GM12878 (cell line): ENCODE measurements at regions not wholly inside any gene's neighbourhood (a gene's known extent, or its start where the extent isn't known, plus 50 kb on each side); places are given as distances from the start of the nearest gene placed in this dataset.

Source experiments
- ATAC-seq: fragments of 200-7000 bp; cut with Tn5 transposase; 3 replicates; pipeline ENCODE4 v1.9.1; 2020; ENCODE audit warnings: mild to moderate bottlenecking, moderate library complexity
- BruUV-seq: library from RNA; stranded (reverse); fragments of 400-500 nt; replicated peaks from 2 replicates; lab custom pipeline; 2021; lab: Mats Ljungman, UMichigan
- CTCF ChIA-PET: fragments of 300-600 bp; sonication (Branson Sonifier 250); formaldehyde crosslinking; extraction: SDS; loops from one replicate; lab custom pipeline; 2021; ENCODE audit warnings: inconsistent platforms; lab: Yijun Ruan, JAX
- POLR2A ChIA-PET: fragments of 350-600 bp; formaldehyde crosslinking; extraction: SDS; loops from one replicate; lab custom pipeline; 2021; ENCODE audit warnings: inconsistent platforms; lab: Charles Lee
- RAD21 ChIA-PET: fragments of 300-600 bp; sonication (Branson Sonifier 250); formaldehyde crosslinking; loops from one replicate; lab custom pipeline; 2023; ENCODE audit warnings: antibody characterized with exemption; ENCODE audit not compliant: unreplicated experiment; lab: Charles Lee
- SMC1A ChIA-PET: fragments of 300-600 bp; sonication (Branson Sonifier 250); formaldehyde crosslinking; loops from one replicate; lab custom pipeline; 2023; ENCODE audit not compliant: unreplicated experiment, uncharacterized antibody; lab: Charles Lee
- DNase-seq: peaks from one replicate; pipeline ENCODE4 v3.0.0-alpha.2; 2011; ENCODE audit warnings: low read depth, low spot score
- FAIRE-seq: peaks from 3 replicates; lab custom pipeline; 2011; peaks lifted over from hg19 to GRCh38; lab: Jason Lieb, UNC
- H2AFZ ChIP-seq: 2 replicates; pipeline ENCODE4 v1.6.0; 2011; ENCODE audit warnings: low read depth, low read length, control low read depth; ENCODE audit not compliant: control insufficient read depth
- H3K27ac ChIP-seq: 2 replicates; pipeline ENCODE4 v1.5.1; 2011; ENCODE audit warnings: control low read depth; ENCODE audit not compliant: control insufficient read depth, insufficient read depth
- H3K27me3 ChIP-seq, 2 experiments: replicated peaks in 1 of 2; 2 replicates each; pipeline versions ENCODE4 v1.6.0 to v1.6.1; 2011; ENCODE audit warnings: low read length in 1 of 2; ENCODE audit not compliant: control insufficient read depth in 2 of 2, insufficient read depth in 2 of 2
- H3K36me3 ChIP-seq, 2 experiments: 2 replicates each; pipeline ENCODE4 v1.5.1; 2011; ENCODE audit warnings: low read length in 1 of 2; ENCODE audit not compliant: control insufficient read depth in 2 of 2, insufficient read depth in 2 of 2
- H3K4me1 ChIP-seq: 2 replicates; pipeline ENCODE4 v1.6.1; 2011; ENCODE audit warnings: mild to moderate bottlenecking, low read length, moderate library complexity, mixed read lengths; ENCODE audit not compliant: control insufficient read depth, insufficient read depth
- H3K4me2 ChIP-seq: 2 replicates; pipeline ENCODE4 v1.6.0; 2011; ENCODE audit warnings: control low read depth; ENCODE audit not compliant: control insufficient read depth, insufficient read depth
- H3K4me3 ChIP-seq: fragments of 200-600 bp; sonication (generic); 2 replicates; pipeline ENCODE4 v1.5.1; 2016
- H3K79me2 ChIP-seq: 2 replicates; pipeline ENCODE4 v1.6.0; 2011; ENCODE audit warnings: low read length; ENCODE audit not compliant: control insufficient read depth, insufficient read depth
- H3K9ac ChIP-seq: 2 replicates; pipeline ENCODE4 v1.8.0; 2011; ENCODE audit warnings: low read length, control low read depth, mixed read lengths; ENCODE audit not compliant: control insufficient read depth, insufficient read depth
- H3K9me3 ChIP-seq: replicated peaks from 3 replicates; pipeline ENCODE4 v1.5.1; 2011; ENCODE audit warnings: mild to moderate bottlenecking, low read length; ENCODE audit not compliant: control insufficient read depth, insufficient read depth
- H4K20me1 ChIP-seq: 2 replicates; pipeline ENCODE4 v1.6.0; 2011; ENCODE audit not compliant: control insufficient read depth, insufficient read depth
- CREB1 ChIP-seq: IDR thresholded peaks from 2 replicates; pipeline ENCODE4 v1.6.1; 2012; ENCODE audit warnings: low read depth, mild to moderate bottlenecking, inconsistent platforms
- EZH2 ChIP-seq: IDR thresholded peaks from 2 replicates; pipeline ENCODE4 v1.6.1; 2012; ENCODE audit warnings: low read depth, mild to moderate bottlenecking, control low read depth, inconsistent platforms, low read length, borderline replicate concordance; ENCODE audit not compliant: control insufficient read depth
- HDGF ChIP-seq: fragments of 450-650 bp; IDR thresholded peaks from 2 replicates; pipeline ENCODE4 v1.6.1; 2016; ENCODE audit warnings: antibody characterized with exemption
- JUND ChIP-seq: IDR thresholded peaks from 2 replicates; pipeline ENCODE4 v1.6.1; 2012; ENCODE audit warnings: low read depth, mild to moderate bottlenecking, low read length, improper control_type of control experiment, moderate library complexity
- POLR2AphosphoS2 ChIP-seq: IDR thresholded peaks from 2 replicates; pipeline ENCODE4 v1.6.1; 2011; ENCODE audit warnings: low read depth, mild to moderate bottlenecking, low read length, improper control_type of control experiment, moderate library complexity
- WRNIP1 ChIP-seq: IDR thresholded peaks from 2 replicates; pipeline ENCODE4 v1.6.1; 2011; ENCODE audit warnings: low read depth, low read length, improper control_type of control experiment, borderline replicate concordance
- ZBED1 ChIP-seq: IDR thresholded peaks from 2 replicates; pipeline ENCODE4 v1.6.1; 2016; ENCODE audit warnings: borderline replicate concordance
- WGBS: methylation state at CpG from one replicate; pipeline ENCODE4 v1.1.6; 2016; ENCODE audit warnings: low lambda C conversion rate; ENCODE audit not compliant: insufficient replicate concordance, insufficient coverage; ENCODE audit errors: missing lambda C conversion rate; 5-methylcytosine and 5-hydroxymethylcytosine counted together
- in situ Hi-C: fragments of 300-500 bp; cut with MboI; formaldehyde crosslinking; loops from 9 replicates; pipeline ENCODE4 v1.14.3; 2018; ENCODE audit warnings: mixed read lengths
- intact Hi-C: fragments of 100-400 bp; cut with micrococcal nuclease; formaldehyde crosslinking; loops from one replicate; pipeline ENCODE4 v1.14.2; 2022; ENCODE audit not compliant: unreplicated experiment
- TF ChIP-seq, protein P1 (sequence below): fragments of 450-650 bp; IDR thresholded peaks from 2 replicates; pipeline ENCODE4 v1.6.1; 2017; ENCODE audit warnings: mild to moderate bottlenecking, low read depth, inconsistent platforms; ENCODE audit not compliant: poor library complexity, severe bottlenecking
- TF ChIP-seq, protein P2 (sequence below): fragments of 450-650 bp; IDR thresholded peaks from 2 replicates; pipeline ENCODE4 v1.6.1; 2016; ENCODE audit warnings: mild to moderate bottlenecking
- TF ChIP-seq, protein P3 (sequence below): fragments of 450-650 bp; conservative IDR thresholded peaks from 2 replicates; pipeline ENCODE4 v1.6.1; 2017; ENCODE audit warnings: mild to moderate bottlenecking, moderate library complexity
- TF ChIP-seq, protein P4 (sequence below): IDR thresholded peaks from 2 replicates; pipeline ENCODE4 v1.6.1; 2012; ENCODE audit warnings: low read depth, low read length, improper control_type of control experiment
- TF ChIP-seq, protein P5 (sequence below), 3 experiments: IDR thresholded peaks in 2 of 3; conservative IDR thresholded peaks in 1 of 3; 2 replicates each; pipeline ENCODE4 v1.5.1; 2011; ENCODE audit warnings: low read depth in 3 of 3, low read length in 3 of 3, mild to moderate bottlenecking in 3 of 3, control low read depth in 2 of 3, moderate library complexity in 2 of 3, inconsistent platforms in 1 of 3, mixed read lengths in 1 of 3; ENCODE audit not compliant: control insufficient read depth in 2 of 3, insufficient read depth in 1 of 3; ENCODE audit errors: extremely low read depth in 1 of 3
- TF ChIP-seq, protein P6 (sequence below): IDR thresholded peaks from 2 replicates; pipeline ENCODE4 v1.6.1; 2011; ENCODE audit warnings: low read depth, mild to moderate bottlenecking, low read length, moderate library complexity, borderline replicate concordance; ENCODE audit errors: extremely low read depth

DNA sequence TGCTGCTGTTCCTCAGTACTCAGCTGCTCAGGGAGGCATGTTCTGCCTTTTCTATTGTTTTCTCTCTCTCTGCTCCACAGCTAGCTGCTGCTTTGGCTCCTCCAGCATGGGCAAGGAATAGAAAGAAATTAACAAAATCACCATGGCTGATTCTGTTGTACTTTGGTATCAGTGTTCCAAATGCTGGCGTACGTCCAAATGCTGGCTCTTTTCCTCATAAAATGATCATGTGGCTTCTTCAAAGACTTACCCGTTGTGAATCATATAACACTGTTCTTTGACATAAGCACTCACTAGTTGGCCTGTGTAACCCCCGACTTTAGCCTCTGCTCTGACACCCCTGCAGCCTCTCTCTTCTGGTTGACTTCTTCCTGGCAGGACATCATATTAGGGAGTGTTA is 547.6 kb downstream of the CPS1 start:
- ChIA-PET POLR2A (no interaction called here), SMC1A (no interaction called here), RAD21 (no interaction called here), CTCF (interaction anchor here (1.1 kb wide), 1 partner anchor 10 kb away, joined by 5 read pairs; no protein-coding TSS in a partner anchor)
- no TSS peak for BruUV-seq
- Histone ChIP-seq H3K27me3 (no peaks in the 10 kb centered on the region), H4K20me1 (no peaks in the 10 kb centered on the region), H3K36me3 (no peaks in the 10 kb centered on the region), H3K9ac (no peak overlapping the region), H3K4me1 (no peaks in the 10 kb centered on the region), H3K27ac (no peak overlapping the region), H2AFZ (no peak overlapping the region), H3K4me3 (no peak overlapping the region), H3K9me3 (no peaks in the 10 kb centered on the region), H3K79me2 (no peaks in the 10 kb centered on the region), H3K4me2 (no peak overlapping the region)
- in situ Hi-C loops = no loop called here
- TF ChIP-seq CREB1 = no peak
- no peak for TF ChIP-seq EZH2
- no peak for TF ChIP-seq JUND
- TF ChIP-seq, protein P1, sequence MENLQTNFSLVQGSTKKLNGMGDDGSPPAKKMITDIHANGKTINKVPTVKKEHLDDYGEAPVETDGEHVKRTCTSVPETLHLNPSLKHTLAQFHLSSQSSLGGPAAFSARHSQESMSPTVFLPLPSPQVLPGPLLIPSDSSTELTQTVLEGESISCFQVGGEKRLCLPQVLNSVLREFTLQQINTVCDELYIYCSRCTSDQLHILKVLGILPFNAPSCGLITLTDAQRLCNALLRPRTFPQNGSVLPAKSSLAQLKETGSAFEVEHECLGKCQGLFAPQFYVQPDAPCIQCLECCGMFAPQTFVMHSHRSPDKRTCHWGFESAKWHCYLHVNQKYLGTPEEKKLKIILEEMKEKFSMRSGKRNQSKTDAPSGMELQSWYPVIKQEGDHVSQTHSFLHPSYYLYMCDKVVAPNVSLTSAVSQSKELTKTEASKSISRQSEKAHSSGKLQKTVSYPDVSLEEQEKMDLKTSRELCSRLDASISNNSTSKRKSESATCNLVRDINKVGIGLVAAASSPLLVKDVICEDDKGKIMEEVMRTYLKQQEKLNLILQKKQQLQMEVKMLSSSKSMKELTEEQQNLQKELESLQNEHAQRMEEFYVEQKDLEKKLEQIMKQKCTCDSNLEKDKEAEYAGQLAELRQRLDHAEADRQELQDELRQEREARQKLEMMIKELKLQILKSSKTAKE = no peak
- TF ChIP-seq POLR2AphosphoS2 = no peak
- no peak for TF ChIP-seq HDGF
- no peak for TF ChIP-seq ZBED1
- TF ChIP-seq, protein P2, sequence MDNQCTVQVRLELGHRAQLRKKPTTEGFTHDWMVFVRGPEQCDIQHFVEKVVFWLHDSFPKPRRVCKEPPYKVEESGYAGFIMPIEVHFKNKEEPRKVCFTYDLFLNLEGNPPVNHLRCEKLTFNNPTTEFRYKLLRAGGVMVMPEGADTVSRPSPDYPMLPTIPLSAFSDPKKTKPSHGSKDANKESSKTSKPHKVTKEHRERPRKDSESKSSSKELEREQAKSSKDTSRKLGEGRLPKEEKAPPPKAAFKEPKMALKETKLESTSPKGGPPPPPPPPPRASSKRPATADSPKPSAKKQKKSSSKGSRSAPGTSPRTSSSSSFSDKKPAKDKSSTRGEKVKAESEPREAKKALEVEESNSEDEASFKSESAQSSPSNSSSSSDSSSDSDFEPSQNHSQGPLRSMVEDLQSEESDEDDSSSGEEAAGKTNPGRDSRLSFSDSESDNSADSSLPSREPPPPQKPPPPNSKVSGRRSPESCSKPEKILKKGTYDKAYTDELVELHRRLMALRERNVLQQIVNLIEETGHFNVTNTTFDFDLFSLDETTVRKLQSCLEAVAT = no peak
- TF ChIP-seq, protein P3, sequence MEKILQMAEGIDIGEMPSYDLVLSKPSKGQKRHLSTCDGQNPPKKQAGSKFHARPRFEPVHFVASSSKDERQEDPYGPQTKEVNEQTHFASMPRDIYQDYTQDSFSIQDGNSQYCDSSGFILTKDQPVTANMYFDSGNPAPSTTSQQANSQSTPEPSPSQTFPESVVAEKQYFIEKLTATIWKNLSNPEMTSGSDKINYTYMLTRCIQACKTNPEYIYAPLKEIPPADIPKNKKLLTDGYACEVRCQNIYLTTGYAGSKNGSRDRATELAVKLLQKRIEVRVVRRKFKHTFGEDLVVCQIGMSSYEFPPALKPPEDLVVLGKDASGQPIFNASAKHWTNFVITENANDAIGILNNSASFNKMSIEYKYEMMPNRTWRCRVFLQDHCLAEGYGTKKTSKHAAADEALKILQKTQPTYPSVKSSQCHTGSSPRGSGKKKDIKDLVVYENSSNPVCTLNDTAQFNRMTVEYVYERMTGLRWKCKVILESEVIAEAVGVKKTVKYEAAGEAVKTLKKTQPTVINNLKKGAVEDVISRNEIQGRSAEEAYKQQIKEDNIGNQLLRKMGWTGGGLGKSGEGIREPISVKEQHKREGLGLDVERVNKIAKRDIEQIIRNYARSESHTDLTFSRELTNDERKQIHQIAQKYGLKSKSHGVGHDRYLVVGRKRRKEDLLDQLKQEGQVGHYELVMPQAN = no peak
- TF ChIP-seq, protein P4, sequence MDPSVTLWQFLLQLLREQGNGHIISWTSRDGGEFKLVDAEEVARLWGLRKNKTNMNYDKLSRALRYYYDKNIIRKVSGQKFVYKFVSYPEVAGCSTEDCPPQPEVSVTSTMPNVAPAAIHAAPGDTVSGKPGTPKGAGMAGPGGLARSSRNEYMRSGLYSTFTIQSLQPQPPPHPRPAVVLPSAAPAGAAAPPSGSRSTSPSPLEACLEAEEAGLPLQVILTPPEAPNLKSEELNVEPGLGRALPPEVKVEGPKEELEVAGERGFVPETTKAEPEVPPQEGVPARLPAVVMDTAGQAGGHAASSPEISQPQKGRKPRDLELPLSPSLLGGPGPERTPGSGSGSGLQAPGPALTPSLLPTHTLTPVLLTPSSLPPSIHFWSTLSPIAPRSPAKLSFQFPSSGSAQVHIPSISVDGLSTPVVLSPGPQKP = no peak
- no peak for TF ChIP-seq WRNIP1
- TF ChIP-seq, protein P5, sequence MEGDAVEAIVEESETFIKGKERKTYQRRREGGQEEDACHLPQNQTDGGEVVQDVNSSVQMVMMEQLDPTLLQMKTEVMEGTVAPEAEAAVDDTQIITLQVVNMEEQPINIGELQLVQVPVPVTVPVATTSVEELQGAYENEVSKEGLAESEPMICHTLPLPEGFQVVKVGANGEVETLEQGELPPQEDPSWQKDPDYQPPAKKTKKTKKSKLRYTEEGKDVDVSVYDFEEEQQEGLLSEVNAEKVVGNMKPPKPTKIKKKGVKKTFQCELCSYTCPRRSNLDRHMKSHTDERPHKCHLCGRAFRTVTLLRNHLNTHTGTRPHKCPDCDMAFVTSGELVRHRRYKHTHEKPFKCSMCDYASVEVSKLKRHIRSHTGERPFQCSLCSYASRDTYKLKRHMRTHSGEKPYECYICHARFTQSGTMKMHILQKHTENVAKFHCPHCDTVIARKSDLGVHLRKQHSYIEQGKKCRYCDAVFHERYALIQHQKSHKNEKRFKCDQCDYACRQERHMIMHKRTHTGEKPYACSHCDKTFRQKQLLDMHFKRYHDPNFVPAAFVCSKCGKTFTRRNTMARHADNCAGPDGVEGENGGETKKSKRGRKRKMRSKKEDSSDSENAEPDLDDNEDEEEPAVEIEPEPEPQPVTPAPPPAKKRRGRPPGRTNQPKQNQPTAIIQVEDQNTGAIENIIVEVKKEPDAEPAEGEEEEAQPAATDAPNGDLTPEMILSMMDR (IDR thresholded peaks at IDR 0.05 in 2 of 3, conservative IDR thresholded peaks at IDR 0.05 in 1 of 3; ENCODE audit: control insufficient read depth in 2 of 3, extremely low read depth in 1 of 3, insufficient read depth in 1 of 3, low read depth in 3 of 3, low read length in 3 of 3) = no peak
- TF ChIP-seq, protein P6, sequence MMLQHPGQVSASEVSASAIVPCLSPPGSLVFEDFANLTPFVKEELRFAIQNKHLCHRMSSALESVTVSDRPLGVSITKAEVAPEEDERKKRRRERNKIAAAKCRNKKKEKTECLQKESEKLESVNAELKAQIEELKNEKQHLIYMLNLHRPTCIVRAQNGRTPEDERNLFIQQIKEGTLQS = no peak
- intact Hi-C loops = no loop called here
- no peak for FAIRE-seq
- 6% methylated on average over 4 of the region's 4 CpGs for WGBS
- DNase-seq = no peak
- ATAC-seq = no peak
